Peyer's patch (tissue), 4 donors: ENCODE measurements at regions not wholly inside any gene's neighbourhood (a gene's known extent, or its start where the extent isn't known, plus 50 kb on each side); places are given as distances from the start of the nearest gene placed in this dataset.

Source experiments
- DNase-seq, 3 donors: peaks; one replicate each; pipeline ENCODE4 v3.0.0-alpha.2; 2017 to 2019
- H3K27ac ChIP-seq, 4 donors: fragments of 200-600 bp; sonication (generic); one replicate each; pipeline ENCODE4 v1.5.1; 2016 to 2019
- H3K27me3 ChIP-seq, 2 donors: fragments of 200-600 bp; sonication (generic); one replicate each; pipeline ENCODE4 v1.5.1; 2019
- H3K36me3 ChIP-seq, 3 donors: fragments of 200-600 bp; sonication (generic); one replicate each; pipeline ENCODE4 v1.5.1; 2016 to 2019
- H3K4me1 ChIP-seq, 4 donors: fragments of 200-600 bp; sonication (generic); one replicate each; pipeline ENCODE4 v1.5.1; 2016 to 2019
- H3K4me3 ChIP-seq, 4 donors: fragments of 200-600 bp; sonication (generic); 1 replicate in 3 of 4; 2 replicates in 1 of 4; pipeline ENCODE4 v1.5.1; 2016 to 2019; ENCODE audit warnings: mild to moderate bottlenecking in 1 of 4
- H3K9me3 ChIP-seq, 4 donors: fragments of 200-600 bp; sonication (generic); one replicate each; pipeline ENCODE4 v1.5.1; 2016 to 2019; ENCODE audit warnings: mild to moderate bottlenecking in 1 of 4
- POLR2A ChIP-seq, 2 donors: fragments of 450-650 bp; IDR thresholded peaks; one replicate each; pipeline ENCODE4 v1.5.1; 2017; ENCODE audit warnings: antibody characterized with exemption in 2 of 2, mild to moderate bottlenecking in 2 of 2, moderate library complexity in 2 of 2
- TF ChIP-seq, protein P1 (sequence below), 6 experiments: fragments of 450-650 bp in 4 of 6; fragments of 200-600 bp in 2 of 6; sonication (generic) in 1 of 6; IDR thresholded peaks; one replicate each; pipeline ENCODE4 v1.5.1; 2017 to 2019; ENCODE audit warnings: antibody characterized with exemption in 6 of 6, mild to moderate bottlenecking in 3 of 6, moderate library complexity in 1 of 6

- DNase-seq = no peak
- Histone ChIP-seq H3K4me1 (no peaks in the 10 kb centered on the region), H3K27me3 (no peaks in the 10 kb centered on the region), H3K36me3 (no peaks in the 10 kb centered on the region), H3K4me3 (no peak overlapping the region), H3K9me3 (no peaks in the 10 kb centered on the region), H3K27ac (no peak overlapping the region)
- TF ChIP-seq, protein P1, sequence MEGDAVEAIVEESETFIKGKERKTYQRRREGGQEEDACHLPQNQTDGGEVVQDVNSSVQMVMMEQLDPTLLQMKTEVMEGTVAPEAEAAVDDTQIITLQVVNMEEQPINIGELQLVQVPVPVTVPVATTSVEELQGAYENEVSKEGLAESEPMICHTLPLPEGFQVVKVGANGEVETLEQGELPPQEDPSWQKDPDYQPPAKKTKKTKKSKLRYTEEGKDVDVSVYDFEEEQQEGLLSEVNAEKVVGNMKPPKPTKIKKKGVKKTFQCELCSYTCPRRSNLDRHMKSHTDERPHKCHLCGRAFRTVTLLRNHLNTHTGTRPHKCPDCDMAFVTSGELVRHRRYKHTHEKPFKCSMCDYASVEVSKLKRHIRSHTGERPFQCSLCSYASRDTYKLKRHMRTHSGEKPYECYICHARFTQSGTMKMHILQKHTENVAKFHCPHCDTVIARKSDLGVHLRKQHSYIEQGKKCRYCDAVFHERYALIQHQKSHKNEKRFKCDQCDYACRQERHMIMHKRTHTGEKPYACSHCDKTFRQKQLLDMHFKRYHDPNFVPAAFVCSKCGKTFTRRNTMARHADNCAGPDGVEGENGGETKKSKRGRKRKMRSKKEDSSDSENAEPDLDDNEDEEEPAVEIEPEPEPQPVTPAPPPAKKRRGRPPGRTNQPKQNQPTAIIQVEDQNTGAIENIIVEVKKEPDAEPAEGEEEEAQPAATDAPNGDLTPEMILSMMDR (IDR thresholded peaks at IDR 0.05) = no peak
- TF ChIP-seq POLR2A (IDR thresholded peaks at IDR 0.05) = no peak
Observed at GRCh38 chr3:148335612-148336011, 362.1 kb upstream of the AGTR1 start.

DNA sequence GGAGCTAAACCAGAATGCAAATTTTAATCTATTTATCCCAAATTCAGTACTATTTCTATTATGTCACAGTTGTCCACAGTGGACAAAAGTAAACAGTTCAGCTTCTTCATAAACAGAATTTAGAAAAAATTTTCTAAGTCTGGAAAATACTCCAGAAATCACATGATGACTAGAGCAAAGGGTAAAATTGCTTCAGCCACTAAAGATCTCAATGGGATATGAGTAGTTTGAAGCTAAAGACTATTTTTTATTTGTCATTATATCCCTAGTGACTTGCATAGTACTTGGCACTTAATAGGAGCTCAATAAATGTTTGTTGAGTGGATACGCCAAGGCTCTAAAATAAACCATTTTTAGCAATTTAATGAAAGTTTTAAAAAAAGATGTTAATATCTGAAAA lies 354.3 kb upstream of the AGTR1 start:
- H3K36me3 ChIP-seq = no peaks in the 10 kb centered on the region
- H3K4me1 ChIP-seq = no peaks in the 10 kb centered on the region
- no peak overlapping the region for H3K27ac ChIP-seq
- TF ChIP-seq, protein P1 (IDR thresholded peaks at IDR 0.05) = no peak
- no peak for TF ChIP-seq POLR2A (IDR thresholded peaks at IDR 0.05)
- H3K9me3 ChIP-seq = peaks cover 0 to 4% (median 0%) of the 10 kb centered on the region in 4 donors
- H3K27me3 ChIP-seq = no peaks in the 10 kb centered on the region
- no peak for DNase-seq
- no peak overlapping the region for H3K4me3 ChIP-seq

- H3K4me1 ChIP-seq = no peaks in the 10 kb centered on the region
- peaks cover 0 to 4% (median 0%) of the 10 kb centered on the region in 4 donors for H3K9me3 ChIP-seq
- no peak for TF ChIP-seq POLR2A (IDR thresholded peaks at IDR 0.05)
- TF ChIP-seq, protein P1 (IDR thresholded peaks at IDR 0.05) = no peak
- no peak overlapping the region for H3K4me3 ChIP-seq
- H3K27ac ChIP-seq = no peak overlapping the region
- H3K27me3 ChIP-seq = no peaks in the 10 kb centered on the region
- no peak for DNase-seq
- H3K36me3 ChIP-seq = no peaks in the 10 kb centered on the region
Observed at GRCh38 chr3:148344521-148344920, 353.2 kb upstream of the AGTR1 start.

DNA sequence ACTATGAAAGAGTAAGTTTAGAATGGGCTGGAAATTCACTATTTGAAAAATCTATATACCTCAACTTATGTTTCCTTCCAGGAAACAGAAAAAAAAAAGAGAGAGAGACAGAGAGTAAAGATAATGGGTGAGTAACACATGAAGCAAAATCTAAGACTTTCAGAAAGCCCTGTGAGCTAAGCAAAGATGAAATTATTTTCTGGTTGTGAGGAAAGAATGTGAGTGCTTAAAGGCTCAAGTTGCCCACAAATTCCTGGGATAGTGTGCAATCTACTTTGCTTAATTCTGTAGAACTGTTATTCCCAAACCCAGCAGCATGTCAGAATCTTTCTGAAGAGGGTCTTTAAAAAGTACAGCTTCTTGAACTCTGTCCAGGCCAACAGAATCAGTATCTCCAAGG lies 337.7 kb upstream of the AGTR1 start:
- Histone ChIP-seq H3K4me3 (no peak overlapping the region), H3K27ac (no peak overlapping the region), H3K4me1 (no peaks in the 10 kb centered on the region), H3K36me3 (no peaks in the 10 kb centered on the region), H3K9me3 (no peaks in the 10 kb centered on the region), H3K27me3 (no peaks in the 10 kb centered on the region)
- no peak for DNase-seq
- no peak for TF ChIP-seq POLR2A (IDR thresholded peaks at IDR 0.05)
- TF ChIP-seq, protein P1 (IDR thresholded peaks at IDR 0.05) = no peak

DNA sequence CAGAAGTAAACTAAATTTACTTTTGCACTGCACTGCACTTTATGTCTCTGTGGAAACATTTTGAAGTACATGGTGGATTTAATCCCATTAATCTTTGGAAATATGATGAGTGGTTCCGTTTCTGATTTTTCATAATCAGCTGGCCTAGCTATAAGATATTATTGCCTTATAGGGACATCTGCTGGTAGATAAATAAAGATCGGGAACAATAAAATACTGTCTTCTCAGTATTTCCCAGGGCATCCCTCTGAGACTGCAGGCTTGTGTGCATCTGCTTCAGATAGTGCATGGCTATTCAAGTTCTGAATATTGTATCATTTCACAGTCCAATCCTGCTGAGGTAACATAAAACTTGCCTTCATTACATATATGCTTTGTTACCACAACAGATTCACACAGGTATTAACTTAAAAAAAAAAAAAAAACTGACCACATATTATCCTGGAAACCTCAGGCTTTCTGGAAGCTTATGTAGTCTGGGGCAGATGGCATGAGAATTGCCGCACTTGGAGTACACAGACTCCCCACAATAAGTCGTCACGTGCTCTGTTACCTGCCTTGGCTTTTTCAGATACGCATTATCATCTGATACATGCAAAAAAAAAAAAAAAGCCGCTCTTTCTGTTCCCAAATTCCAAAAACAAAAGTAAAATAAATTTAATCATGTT lies 330.8 kb upstream of the AGTR1 start:
- Histone ChIP-seq H3K9me3 (no peaks in the 10 kb centered on the region), H3K36me3 (no peaks in the 10 kb centered on the region), H3K4me1 (no peaks in the 10 kb centered on the region), H3K4me3 (no peak overlapping the region), H3K27ac (no peak overlapping the region), H3K27me3 (no peaks in the 10 kb centered on the region)
- DNase-seq = no peak
- TF ChIP-seq, protein P1 (IDR thresholded peaks at IDR 0.05) = peak in 1 of 6 experiments; percentile 4
- TF ChIP-seq POLR2A (IDR thresholded peaks at IDR 0.05) = no peak

DNA sequence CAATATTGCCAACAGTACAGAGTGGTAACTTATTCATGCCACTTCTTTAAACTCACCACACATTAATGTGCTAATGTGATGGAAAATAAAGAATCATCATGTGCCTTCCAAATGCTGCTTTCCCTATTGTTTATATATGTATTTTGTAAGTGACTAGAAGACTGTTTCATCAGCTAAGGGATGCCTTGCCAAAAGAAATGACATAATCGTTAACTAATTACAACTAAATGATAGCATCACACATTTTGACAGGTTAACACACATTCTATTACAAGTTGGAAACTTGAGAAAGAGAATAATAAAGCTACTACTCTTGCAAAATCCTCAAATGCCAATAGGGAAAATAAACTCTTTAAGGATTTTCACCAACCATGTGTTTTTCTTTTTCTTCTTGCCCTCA lies 329.9 kb upstream of the AGTR1 start:
- H3K4me1 ChIP-seq = no peaks in the 10 kb centered on the region
- no peaks in the 10 kb centered on the region for H3K9me3 ChIP-seq
- no peaks in the 10 kb centered on the region for H3K27me3 ChIP-seq
- no peak overlapping the region for H3K4me3 ChIP-seq
- TF ChIP-seq POLR2A (IDR thresholded peaks at IDR 0.05) = no peak
- TF ChIP-seq, protein P1 (IDR thresholded peaks at IDR 0.05) = no peak
- H3K27ac ChIP-seq = no peak overlapping the region
- no peak for DNase-seq
- H3K36me3 ChIP-seq = no peaks in the 10 kb centered on the region
